SK-N-SH treated with all-trans-retinoic acid at 6 μM for 48 hours (cell line): ENCODE measurements at regions not wholly inside any gene's neighbourhood (a gene's known extent, or its start where the extent isn't known, plus 50 kb on each side); places are given as distances from the start of the nearest gene placed in this dataset.

Source experiments
- ATAC-seq: fragments of 200-7000 bp; cut with Tn5 transposase; 3 replicates; pipeline ENCODE4 v1.9.1; 2020; ENCODE audit warnings: mild to moderate bottlenecking, moderate library complexity
- BACH2 ChIP-seq: fragments of 250-450 bp; sonication (Bioruptor Pico); IDR thresholded peaks from 2 replicates; pipeline ENCODE4 v1.9.0; 2021; ENCODE audit warnings: mild to moderate bottlenecking, borderline replicate concordance
- CSDC2 ChIP-seq: fragments of 250-450 bp; sonication (Bioruptor Pico); IDR thresholded peaks from 2 replicates; pipeline ENCODE4 v1.5.0; 2020; ENCODE audit warnings: mild to moderate bottlenecking, moderate library complexity
- CSRNP3 ChIP-seq: fragments of 250-450 bp; sonication (Bioruptor Pico); IDR thresholded peaks from 2 replicates; pipeline ENCODE4 v1.5.1; 2021; ENCODE audit warnings: mild to moderate bottlenecking, moderate library complexity
- ESRRG ChIP-seq: fragments of 250-450 bp; sonication (Bioruptor Pico); IDR thresholded peaks from 2 replicates; pipeline ENCODE4 v1.6.1; 2021; ENCODE audit warnings: mild to moderate bottlenecking
- GLIS3 ChIP-seq: fragments of 250-450 bp; sonication (Bioruptor Pico); IDR thresholded peaks from 2 replicates; pipeline ENCODE4 v1.5.0; 2020; ENCODE audit warnings: mild to moderate bottlenecking, moderate library complexity
- ISL1 ChIP-seq: fragments of 250-450 bp; sonication (Bioruptor Pico); IDR thresholded peaks from 2 replicates; pipeline ENCODE4 v2.1.2; 2022; ENCODE audit warnings: mild to moderate bottlenecking, moderate library complexity
- OSR1 ChIP-seq: fragments of 250-450 bp; sonication (Bioruptor Pico); IDR thresholded peaks from 2 replicates; pipeline ENCODE4 v1.8.0; 2022; ENCODE audit warnings: moderate library complexity, mild to moderate bottlenecking, inconsistent platforms
- PPARA ChIP-seq: fragments of 250-450 bp; sonication (Bioruptor Pico); IDR thresholded peaks from 2 replicates; pipeline ENCODE4 v1.5.0; 2020; ENCODE audit warnings: mild to moderate bottlenecking, borderline replicate concordance
- RARB ChIP-seq: fragments of 250-450 bp; sonication (Bioruptor Pico); IDR thresholded peaks from 2 replicates; pipeline ENCODE4 v1.8.0; 2021; ENCODE audit warnings: mild to moderate bottlenecking, moderate library complexity
- SNAI2 ChIP-seq: fragments of 250-450 bp; sonication (Bioruptor Pico); IDR thresholded peaks from 2 replicates; pipeline ENCODE4 v1.5.0; 2020; ENCODE audit warnings: mild to moderate bottlenecking, moderate library complexity
- TCF4 ChIP-seq: fragments of 250-450 bp; sonication (Bioruptor Pico); IDR thresholded peaks from 2 replicates; pipeline ENCODE4 v1.8.0; 2021; ENCODE audit warnings: mild to moderate bottlenecking, moderate library complexity, borderline replicate concordance
- ZC3H10 ChIP-seq: fragments of 250-450 bp; sonication (Bioruptor Pico); IDR thresholded peaks from 2 replicates; pipeline ENCODE4 v1.5.1; 2021; ENCODE audit warnings: mild to moderate bottlenecking, moderate library complexity
- ZFP3 ChIP-seq: fragments of 250-450 bp; sonication (Bioruptor Pico); IDR thresholded peaks from 2 replicates; pipeline ENCODE4 v1.5.0; 2020; ENCODE audit warnings: mild to moderate bottlenecking, moderate library complexity
- ZFP30 ChIP-seq: fragments of 450-650 bp; formaldehyde crosslinking; IDR thresholded peaks from 2 replicates; pipeline ENCODE4 v1.5.0; 2022; ENCODE audit warnings: mild to moderate bottlenecking, moderate library complexity
- ZNF70 ChIP-seq: fragments of 450-650 bp; formaldehyde crosslinking; IDR thresholded peaks from 2 replicates; pipeline ENCODE4 v1.5.0; 2020; ENCODE audit warnings: mild to moderate bottlenecking, moderate library complexity
- ZNF8 ChIP-seq: fragments of 450-650 bp; formaldehyde crosslinking; IDR thresholded peaks from 2 replicates; pipeline ENCODE4 v1.5.0; 2020; ENCODE audit warnings: mild to moderate bottlenecking, moderate library complexity
- TF ChIP-seq, protein P1 (sequence below): fragments of 250-450 bp; sonication (Bioruptor Pico); IDR thresholded peaks from 2 replicates; pipeline ENCODE4 v1.5.0; 2020; ENCODE audit warnings: mild to moderate bottlenecking, moderate library complexity
- TF ChIP-seq, protein P2 (sequence below): fragments of 250-450 bp; sonication (Bioruptor Pico); IDR thresholded peaks from 2 replicates; pipeline ENCODE4 v1.8.0; 2020; ENCODE audit warnings: mild to moderate bottlenecking, moderate library complexity, borderline replicate concordance
- TF ChIP-seq, protein P3 (sequence below): fragments of 250-450 bp; sonication (Bioruptor Pico); IDR thresholded peaks from 2 replicates; pipeline ENCODE4 v1.8.0; 2021; ENCODE audit warnings: low read depth, mild to moderate bottlenecking, moderate library complexity, borderline replicate concordance
- TF ChIP-seq, protein P4 (sequence below): fragments of 250-450 bp; sonication (Bioruptor Pico); IDR thresholded peaks from 2 replicates; pipeline ENCODE4 v1.5.1; 2020; ENCODE audit warnings: low read depth, mild to moderate bottlenecking, moderate library complexity

DNA sequence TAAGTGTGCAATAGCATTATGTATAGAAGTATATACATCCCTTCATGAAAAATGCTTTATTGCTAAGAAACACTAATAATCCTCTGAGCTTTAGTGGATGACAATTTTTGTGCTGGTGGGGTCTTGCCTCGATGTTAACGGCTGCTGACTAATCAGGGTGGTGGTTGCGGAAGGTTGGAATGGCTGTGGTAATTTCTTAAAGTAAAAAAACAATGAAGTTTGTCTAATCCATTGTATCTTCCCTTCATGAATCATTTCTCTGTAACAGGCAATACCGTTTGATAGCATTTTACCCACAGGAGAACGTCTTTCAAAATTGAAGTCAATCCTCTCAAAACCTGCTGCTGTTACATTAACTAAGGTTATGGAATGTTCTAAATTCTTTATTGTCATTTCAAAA lies 816.5 kb upstream of the GJE1 start:
- TF ChIP-seq, protein P1, sequence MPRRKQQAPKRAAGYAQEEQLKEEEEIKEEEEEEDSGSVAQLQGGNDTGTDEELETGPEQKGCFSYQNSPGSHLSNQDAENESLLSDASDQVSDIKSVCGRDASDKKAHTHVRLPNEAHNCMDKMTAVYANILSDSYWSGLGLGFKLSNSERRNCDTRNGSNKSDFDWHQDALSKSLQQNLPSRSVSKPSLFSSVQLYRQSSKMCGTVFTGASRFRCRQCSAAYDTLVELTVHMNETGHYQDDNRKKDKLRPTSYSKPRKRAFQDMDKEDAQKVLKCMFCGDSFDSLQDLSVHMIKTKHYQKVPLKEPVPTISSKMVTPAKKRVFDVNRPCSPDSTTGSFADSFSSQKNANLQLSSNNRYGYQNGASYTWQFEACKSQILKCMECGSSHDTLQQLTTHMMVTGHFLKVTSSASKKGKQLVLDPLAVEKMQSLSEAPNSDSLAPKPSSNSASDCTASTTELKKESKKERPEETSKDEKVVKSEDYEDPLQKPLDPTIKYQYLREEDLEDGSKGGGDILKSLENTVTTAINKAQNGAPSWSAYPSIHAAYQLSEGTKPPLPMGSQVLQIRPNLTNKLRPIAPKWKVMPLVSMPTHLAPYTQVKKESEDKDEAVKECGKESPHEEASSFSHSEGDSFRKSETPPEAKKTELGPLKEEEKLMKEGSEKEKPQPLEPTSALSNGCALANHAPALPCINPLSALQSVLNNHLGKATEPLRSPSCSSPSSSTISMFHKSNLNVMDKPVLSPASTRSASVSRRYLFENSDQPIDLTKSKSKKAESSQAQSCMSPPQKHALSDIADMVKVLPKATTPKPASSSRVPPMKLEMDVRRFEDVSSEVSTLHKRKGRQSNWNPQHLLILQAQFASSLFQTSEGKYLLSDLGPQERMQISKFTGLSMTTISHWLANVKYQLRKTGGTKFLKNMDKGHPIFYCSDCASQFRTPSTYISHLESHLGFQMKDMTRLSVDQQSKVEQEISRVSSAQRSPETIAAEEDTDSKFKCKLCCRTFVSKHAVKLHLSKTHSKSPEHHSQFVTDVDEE (CRISPR knock-in tag), result no peak
- TF ChIP-seq PPARA (no peak), ZFP3 (CRISPR knock-in tag) (no peak), OSR1 (CRISPR knock-in tag) (no peak), RARB (CRISPR knock-in tag) (no peak), ZC3H10 (no peak), ISL1 (no peak), GLIS3 (CRISPR knock-in tag) (no peak), CSDC2 (CRISPR knock-in tag) (no peak), ZNF70 (no peak), ZNF8 (CRISPR knock-in tag) (no peak), ESRRG (CRISPR knock-in tag) (no peak)
- TF ChIP-seq, protein P2, sequence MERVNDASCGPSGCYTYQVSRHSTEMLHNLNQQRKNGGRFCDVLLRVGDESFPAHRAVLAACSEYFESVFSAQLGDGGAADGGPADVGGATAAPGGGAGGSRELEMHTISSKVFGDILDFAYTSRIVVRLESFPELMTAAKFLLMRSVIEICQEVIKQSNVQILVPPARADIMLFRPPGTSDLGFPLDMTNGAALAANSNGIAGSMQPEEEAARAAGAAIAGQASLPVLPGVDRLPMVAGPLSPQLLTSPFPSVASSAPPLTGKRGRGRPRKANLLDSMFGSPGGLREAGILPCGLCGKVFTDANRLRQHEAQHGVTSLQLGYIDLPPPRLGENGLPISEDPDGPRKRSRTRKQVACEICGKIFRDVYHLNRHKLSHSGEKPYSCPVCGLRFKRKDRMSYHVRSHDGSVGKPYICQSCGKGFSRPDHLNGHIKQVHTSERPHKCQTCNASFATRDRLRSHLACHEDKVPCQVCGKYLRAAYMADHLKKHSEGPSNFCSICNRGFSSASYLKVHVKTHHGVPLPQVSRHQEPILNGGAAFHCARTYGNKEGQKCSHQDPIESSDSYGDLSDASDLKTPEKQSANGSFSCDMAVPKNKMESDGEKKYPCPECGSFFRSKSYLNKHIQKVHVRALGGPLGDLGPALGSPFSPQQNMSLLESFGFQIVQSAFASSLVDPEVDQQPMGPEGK, result no peak
- TF ChIP-seq, protein P3, sequence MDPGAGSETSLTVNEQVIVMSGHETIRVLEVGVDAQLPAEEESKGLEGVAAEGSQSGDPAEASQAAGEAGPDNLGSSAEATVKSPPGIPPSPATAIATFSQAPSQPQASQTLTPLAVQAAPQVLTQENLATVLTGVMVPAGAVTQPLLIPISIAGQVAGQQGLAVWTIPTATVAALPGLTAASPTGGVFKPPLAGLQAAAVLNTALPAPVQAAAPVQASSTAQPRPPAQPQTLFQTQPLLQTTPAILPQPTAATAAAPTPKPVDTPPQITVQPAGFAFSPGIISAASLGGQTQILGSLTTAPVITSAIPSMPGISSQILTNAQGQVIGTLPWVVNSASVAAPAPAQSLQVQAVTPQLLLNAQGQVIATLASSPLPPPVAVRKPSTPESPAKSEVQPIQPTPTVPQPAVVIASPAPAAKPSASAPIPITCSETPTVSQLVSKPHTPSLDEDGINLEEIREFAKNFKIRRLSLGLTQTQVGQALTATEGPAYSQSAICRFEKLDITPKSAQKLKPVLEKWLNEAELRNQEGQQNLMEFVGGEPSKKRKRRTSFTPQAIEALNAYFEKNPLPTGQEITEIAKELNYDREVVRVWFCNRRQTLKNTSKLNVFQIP (CRISPR knock-in tag), result no peak
- TF ChIP-seq, protein P4, sequence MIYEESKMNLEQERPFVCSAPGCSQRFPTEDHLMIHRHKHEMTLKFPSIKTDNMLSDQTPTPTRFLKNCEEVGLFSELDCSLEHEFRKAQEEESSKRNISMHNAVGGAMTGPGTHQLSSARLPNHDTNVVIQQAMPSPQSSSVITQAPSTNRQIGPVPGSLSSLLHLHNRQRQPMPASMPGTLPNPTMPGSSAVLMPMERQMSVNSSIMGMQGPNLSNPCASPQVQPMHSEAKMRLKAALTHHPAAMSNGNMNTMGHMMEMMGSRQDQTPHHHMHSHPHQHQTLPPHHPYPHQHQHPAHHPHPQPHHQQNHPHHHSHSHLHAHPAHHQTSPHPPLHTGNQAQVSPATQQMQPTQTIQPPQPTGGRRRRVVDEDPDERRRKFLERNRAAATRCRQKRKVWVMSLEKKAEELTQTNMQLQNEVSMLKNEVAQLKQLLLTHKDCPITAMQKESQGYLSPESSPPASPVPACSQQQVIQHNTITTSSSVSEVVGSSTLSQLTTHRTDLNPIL, result no peak

GRCh38 chr6:141313986-141314385 lies 818.7 kb upstream of the GJE1 start:
- no peak for ATAC-seq
- TF ChIP-seq TCF4 (CRISPR knock-in tag) (no peak), ZNF70 (no peak), CSDC2 (CRISPR knock-in tag) (no peak), PPARA (no peak), GLIS3 (CRISPR knock-in tag) (no peak), ZNF8 (CRISPR knock-in tag) (no peak)
- TF ChIP-seq, protein P2, result no peak
- TF ChIP-seq, protein P3 (CRISPR knock-in tag), result no peak

More for the DNA sequence above, 816.5 kb upstream of the GJE1 start:
- no peak for ATAC-seq

GRCh38 chr6:141309295-141309694 lies 823.4 kb upstream of the GJE1 start:
- ATAC-seq, result no peak
- TF ChIP-seq ISL1, result no peak
- no peak for TF ChIP-seq OSR1 (CRISPR knock-in tag)
- TF ChIP-seq SNAI2 (CRISPR knock-in tag), result no peak
- TF ChIP-seq, protein P3 (CRISPR knock-in tag), result no peak
- TF ChIP-seq CSRNP3 (CRISPR knock-in tag), result no peak
- no peak for TF ChIP-seq ZFP3 (CRISPR knock-in tag)
- TF ChIP-seq ZNF70, result no peak
- TF ChIP-seq BACH2 (CRISPR knock-in tag), result no peak
- TF ChIP-seq, protein P1 (CRISPR knock-in tag), result no peak
- no peak for TF ChIP-seq ESRRG (CRISPR knock-in tag)
- TF ChIP-seq ZFP30 (CRISPR knock-in tag), result no peak
